ENCODE measurements at regions not wholly inside any gene's neighbourhood (a gene's known extent, or its start where the extent isn't known, plus 50 kb on each side); places are given as distances from the start of the nearest gene placed in this dataset.

- DNase-seq: no peak
- H3K4me3 ChIP-seq: no peak overlapping the region
- ATAC-seq: no peak
- no peaks in the 10 kb centered on the region for H3K36me3 ChIP-seq
- TF ChIP-seq CTCF (IDR thresholded peaks at IDR 0.05): no peak
- no peak for TF ChIP-seq POLR2A (IDR thresholded peaks at IDR 0.05)
- no peaks in the 10 kb centered on the region for H3K9me3 ChIP-seq
- intact Hi-C loops (cut with DNase I): no loop called here
- 70 to 89% (median 74%) methylated on average over 4 of the region's 4 CpGs for WGBS, 4 donors
- peaks cover 0 to 30% (median 2%) of the 10 kb centered on the region in 9 donors for H3K27me3 ChIP-seq
- no peaks in the 10 kb centered on the region for H3K4me1 ChIP-seq
- no peak overlapping the region for H3K27ac ChIP-seq
These were observed 130.8 kb downstream of the TRIM29 start for GRCh38 chr11:120007144-120007543.

- H3K4me1 ChIP-seq: no peaks in the 10 kb centered on the region
- DNase-seq: no peak
- H3K36me3 ChIP-seq: no peaks in the 10 kb centered on the region
- 48 to 92% (median 82%) methylated on average over 4 of the region's 4 CpGs for WGBS, 4 donors
- TF ChIP-seq CTCF (IDR thresholded peaks at IDR 0.05): no peak
- no peak for TF ChIP-seq POLR2A (IDR thresholded peaks at IDR 0.05)
- peaks cover 0 to 24% (median 0%) of the 10 kb centered on the region in 9 donors for H3K27me3 ChIP-seq
- intact Hi-C loops (cut with DNase I): no loop called here
- no peak overlapping the region for H3K27ac ChIP-seq
- no peak for ATAC-seq
- H3K4me3 ChIP-seq: no peak overlapping the region
- peaks cover 0 to 6% (median 0%) of the 10 kb centered on the region in 12 donors for H3K9me3 ChIP-seq
These were observed 133.2 kb downstream of the TRIM29 start for GRCh38 chr11:120004723-120005122.

GRCh38 chr11:120001178-120002090 lies 136.5 kb downstream of the TRIM29 start:
- no peak for DNase-seq
- 52 to 61% (median 57%) methylated on average over 14 of the region's 14 CpGs for WGBS, 4 donors
- no peaks in the 10 kb centered on the region for H3K36me3 ChIP-seq
- peaks cover 0 to 6% (median 0%) of the 10 kb centered on the region in 12 donors for H3K9me3 ChIP-seq
- ATAC-seq: no peak
- H3K4me3 ChIP-seq: no peak overlapping the region
- H3K27ac ChIP-seq: no peak overlapping the region
- peaks cover 0 to 21% (median 0%) of the 10 kb centered on the region in 9 donors for H3K27me3 ChIP-seq
- no peaks in the 10 kb centered on the region for H3K4me1 ChIP-seq
- intact Hi-C loops (cut with DNase I): no loop called here
- TF ChIP-seq CTCF (IDR thresholded peaks at IDR 0.05) (no peak), POLR2A (IDR thresholded peaks at IDR 0.05) (no peak)

- Histone ChIP-seq H3K36me3 (no peaks in the 10 kb centered on the region), H3K27me3 (peaks cover 0 to 20% (median 0%) of the 10 kb centered on the region in 9 donors), H3K4me3 (no peak overlapping the region), H3K27ac (no peak overlapping the region), H3K9me3 (peaks cover 0 to 6% (median 0%) of the 10 kb centered on the region in 12 donors), H3K4me1 (no peaks in the 10 kb centered on the region)
- WGBS, 4 donors: 59 to 70% (median 64%) methylated on average over 2 of the region's 2 CpGs
- intact Hi-C loops (cut with DNase I): no loop called here
- DNase-seq (no peak), ATAC-seq (no peak)
- no peak for TF ChIP-seq CTCF (IDR thresholded peaks at IDR 0.05)
- no peak for TF ChIP-seq POLR2A (IDR thresholded peaks at IDR 0.05)
These were observed 138.7 kb downstream of the TRIM29 start for GRCh38 chr11:119999220-119999619.
